Omental fat pad (tissue), 3 donors: ENCODE measurements at regions not wholly inside any gene's neighbourhood (a gene's known extent, or its start where the extent isn't known, plus 50 kb on each side); places are given as distances from the start of the nearest gene placed in this dataset.

ENCODE experiments used
- ATAC-seq: fragments of 150-250 bp; one replicate; pipeline ENCODE4 v1.9.1; 2016; ENCODE audit warnings: mild to moderate bottlenecking, moderate library complexity; ENCODE audit not compliant: low FRiP score
- DNase-seq: peaks from one replicate; pipeline ENCODE4 v3.0.0-alpha.2; 2019; ENCODE audit warnings: low spot score
- TF ChIP-seq, protein P1 (sequence below), 3 donors: fragments of 450-650 bp; IDR thresholded peaks; one replicate each; pipeline ENCODE4 v1.5.1; 2016 to 2017; ENCODE audit warnings: antibody characterized with exemption in 3 of 3, mild to moderate bottlenecking in 3 of 3, moderate library complexity in 2 of 3

DNA sequence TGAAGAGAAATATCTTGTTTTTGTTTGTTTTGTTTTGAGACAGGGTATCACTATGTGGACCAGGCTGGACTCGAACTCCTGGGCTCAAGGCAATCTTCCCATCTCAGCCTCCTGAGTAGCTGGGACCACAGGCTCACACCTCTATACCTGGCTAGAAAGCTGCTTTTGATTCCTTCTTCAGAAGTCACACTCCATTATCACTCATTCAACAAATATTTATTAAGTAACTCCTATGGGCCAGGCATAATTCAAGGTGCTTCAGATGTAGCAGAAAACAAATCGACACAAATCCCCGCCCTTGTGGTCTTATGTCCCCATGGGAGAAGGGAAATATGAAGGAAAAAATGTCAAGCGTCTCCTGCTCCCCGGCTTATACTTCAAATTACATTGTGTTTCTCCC, 72.6 kb upstream of the DHX15 start:
- TF ChIP-seq, protein P1, sequence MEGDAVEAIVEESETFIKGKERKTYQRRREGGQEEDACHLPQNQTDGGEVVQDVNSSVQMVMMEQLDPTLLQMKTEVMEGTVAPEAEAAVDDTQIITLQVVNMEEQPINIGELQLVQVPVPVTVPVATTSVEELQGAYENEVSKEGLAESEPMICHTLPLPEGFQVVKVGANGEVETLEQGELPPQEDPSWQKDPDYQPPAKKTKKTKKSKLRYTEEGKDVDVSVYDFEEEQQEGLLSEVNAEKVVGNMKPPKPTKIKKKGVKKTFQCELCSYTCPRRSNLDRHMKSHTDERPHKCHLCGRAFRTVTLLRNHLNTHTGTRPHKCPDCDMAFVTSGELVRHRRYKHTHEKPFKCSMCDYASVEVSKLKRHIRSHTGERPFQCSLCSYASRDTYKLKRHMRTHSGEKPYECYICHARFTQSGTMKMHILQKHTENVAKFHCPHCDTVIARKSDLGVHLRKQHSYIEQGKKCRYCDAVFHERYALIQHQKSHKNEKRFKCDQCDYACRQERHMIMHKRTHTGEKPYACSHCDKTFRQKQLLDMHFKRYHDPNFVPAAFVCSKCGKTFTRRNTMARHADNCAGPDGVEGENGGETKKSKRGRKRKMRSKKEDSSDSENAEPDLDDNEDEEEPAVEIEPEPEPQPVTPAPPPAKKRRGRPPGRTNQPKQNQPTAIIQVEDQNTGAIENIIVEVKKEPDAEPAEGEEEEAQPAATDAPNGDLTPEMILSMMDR (IDR thresholded peaks at IDR 0.05), result no peak
- DNase-seq (no peak), ATAC-seq (no peak)

DNA sequence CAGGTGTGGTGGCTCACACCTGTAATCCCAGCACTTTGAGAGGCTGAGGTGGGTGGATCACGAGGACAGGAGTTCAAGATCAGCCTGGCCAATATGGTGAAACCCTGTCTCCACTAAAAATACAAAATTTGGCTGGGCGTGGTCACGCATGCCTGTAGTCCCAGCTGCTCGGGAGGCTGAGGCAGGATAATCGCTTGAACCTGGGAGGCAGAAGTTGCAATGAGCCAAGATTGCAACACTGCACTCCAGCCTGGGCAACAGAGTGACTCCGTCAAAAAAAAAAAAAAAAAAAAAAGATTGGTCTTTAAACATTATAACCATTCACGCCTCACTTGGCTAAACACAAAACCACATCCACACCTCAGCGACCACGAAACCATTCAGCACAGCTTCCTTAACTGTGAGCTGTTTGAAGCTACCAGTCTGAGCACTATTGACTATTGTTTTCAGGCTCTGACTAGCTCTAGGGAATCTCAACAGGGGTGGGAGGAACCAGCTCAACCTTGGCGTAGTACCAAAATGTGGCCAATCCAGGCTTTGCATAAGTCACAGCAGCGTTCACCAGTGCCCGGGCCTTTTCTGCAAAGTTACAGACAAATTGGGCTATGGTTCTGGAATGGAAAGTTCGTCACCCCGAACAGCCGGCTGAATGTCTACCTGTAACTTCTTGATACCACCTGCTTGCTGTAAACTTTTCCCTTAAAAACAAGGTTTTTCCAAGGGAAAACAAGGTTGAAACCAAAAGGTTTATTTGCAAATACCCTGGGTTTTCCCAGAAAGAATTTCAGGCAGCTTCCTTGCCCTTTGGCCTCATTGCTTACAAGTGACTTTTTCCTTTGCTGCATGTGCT, 73.6 kb upstream of the DHX15 start:
- no peak for ATAC-seq
- DNase-seq, result no peak
- TF ChIP-seq, protein P1 (IDR thresholded peaks at IDR 0.05), result no peak

- no peak for DNase-seq
- no peak for ATAC-seq
- TF ChIP-seq, protein P1 (IDR thresholded peaks at IDR 0.05), result no peak
Observed at GRCh38 chr4:24659241-24659961, 75.0 kb upstream of the DHX15 start.

DNA sequence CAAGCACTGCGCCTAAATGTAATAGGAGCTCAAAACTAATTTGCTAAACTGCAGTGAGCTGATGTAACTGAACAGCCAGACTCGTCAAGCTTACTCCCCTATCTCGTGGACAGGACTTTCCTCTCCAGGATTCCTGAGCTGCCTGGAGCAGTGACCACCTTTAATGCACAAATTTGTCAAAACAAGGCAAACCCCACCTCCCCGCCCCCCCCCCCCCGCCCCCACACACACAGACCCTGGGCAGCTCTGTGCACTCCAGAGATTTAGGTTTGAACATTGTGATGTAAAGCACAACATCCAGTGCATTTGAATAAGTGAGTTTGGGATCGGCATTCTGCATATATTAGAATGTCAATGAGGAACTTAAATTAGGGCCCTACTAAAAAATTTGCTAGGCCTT, 77.7 kb upstream of the DHX15 start:
- TF ChIP-seq, protein P1 (IDR thresholded peaks at IDR 0.05), result no peak
- DNase-seq, result no peak
- ATAC-seq, result no peak

DNA sequence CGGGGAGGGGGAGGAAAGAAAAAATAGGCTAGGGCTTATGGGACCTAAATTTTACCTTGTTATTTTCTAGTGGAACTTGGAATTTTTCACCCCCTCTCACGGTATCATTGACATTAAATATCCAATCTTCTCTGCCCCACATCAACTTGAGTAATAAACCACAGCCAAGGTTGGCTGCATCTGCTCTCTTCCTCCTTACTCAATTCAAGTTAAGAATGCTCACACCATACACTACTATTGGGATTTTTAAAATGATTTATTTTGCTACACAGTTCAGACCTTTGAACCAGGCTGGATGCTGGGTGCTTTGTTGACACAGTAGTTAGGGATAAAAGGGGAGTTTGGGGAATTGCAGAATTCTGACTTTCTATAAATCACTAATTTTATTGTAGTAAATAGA, 78.2 kb upstream of the DHX15 start:
- ATAC-seq, result no peak
- TF ChIP-seq, protein P1 (IDR thresholded peaks at IDR 0.05), result no peak
- no peak for DNase-seq

DNA sequence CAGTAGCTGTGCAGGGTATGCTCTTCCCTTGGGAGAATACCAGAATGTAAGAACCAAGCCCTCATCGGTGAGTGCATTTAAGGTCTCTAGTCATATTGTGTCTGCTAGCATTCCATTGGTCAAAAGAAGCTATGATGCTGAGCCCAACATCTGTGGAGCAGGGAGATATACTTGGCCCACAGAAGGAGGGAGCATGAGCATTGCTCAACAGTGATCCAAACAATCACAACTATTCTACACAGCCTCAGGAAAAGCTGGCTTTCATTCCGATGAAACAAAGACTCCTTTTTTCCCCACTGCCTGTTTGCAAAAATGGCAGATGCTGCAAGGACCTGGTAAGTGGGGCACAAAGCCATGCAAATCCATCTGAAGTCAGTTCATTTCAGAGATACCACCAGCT, 80.6 kb upstream of the DHX15 start:
- DNase-seq (no peak), ATAC-seq (no peak)
- TF ChIP-seq, protein P1 (IDR thresholded peaks at IDR 0.05), result no peak
